H1 (cell line): ENCODE measurements at regions not wholly inside any gene's neighbourhood (a gene's known extent, or its start where the extent isn't known, plus 50 kb on each side); places are given as distances from the start of the nearest gene placed in this dataset.

Experiments used
- CTCF ChIA-PET: fragments of 300-600 bp; sonication (Branson Sonifier 250); formaldehyde crosslinking; loops from one replicate; lab custom pipeline; 2021; ENCODE audit not compliant: partially characterized antibody; lab: Charles Lee
- POLR2A ChIA-PET: fragments of 300-600 bp; sonication (Branson Sonifier 250); formaldehyde crosslinking; loops from one replicate; lab custom pipeline; 2021; ENCODE audit warnings: inconsistent platforms; ENCODE audit not compliant: partially characterized antibody; lab: Charles Lee
- DNase-seq, 2 experiments: peaks; one replicate each; pipeline versions ENCODE4 v3.0.0 to v3.0.0-alpha.2; 2010 to 2022; ENCODE audit warnings: low spot score in 2 of 2, low read depth in 1 of 2, mixed read lengths in 1 of 2
- FAIRE-seq: peaks from 2 replicates; lab custom pipeline; 2011; peaks lifted over from hg19 to GRCh38; lab: Jason Lieb, UNC
- H2AFZ ChIP-seq: 2 replicates; pipeline ENCODE4 v1.8.1; 2012; ENCODE audit warnings: low read length, inconsistent platforms
- H2AK5ac ChIP-seq: 2 replicates; pipeline ENCODE4 v1.6.1; 2013; ENCODE audit warnings: low read depth, low read length
- H2BK120ac ChIP-seq: replicated peaks from 2 replicates; pipeline ENCODE3; 2013; ENCODE audit warnings: low read depth, low read length, inconsistent platforms
- H2BK12ac ChIP-seq: 2 replicates; pipeline ENCODE4 v1.6.1; 2013; ENCODE audit warnings: low read depth, low read length
- H2BK15ac ChIP-seq: 2 replicates; pipeline ENCODE4 v1.6.1; 2013; ENCODE audit warnings: low read length
- H2BK20ac ChIP-seq: 2 replicates; pipeline ENCODE4 v1.6.1; 2013; ENCODE audit warnings: low read length
- H2BK5ac ChIP-seq: 2 replicates; pipeline ENCODE4 v1.6.1; 2013; ENCODE audit warnings: low read depth, low read length
- H3K14ac ChIP-seq: 2 replicates; pipeline ENCODE4 v1.6.1; 2013; ENCODE audit warnings: inconsistent platforms; ENCODE audit not compliant: insufficient read length
- H3K18ac ChIP-seq: 2 replicates; pipeline ENCODE4 v1.6.1; 2013; ENCODE audit warnings: low read length; ENCODE audit errors: extremely low read depth
- H3K23ac ChIP-seq: 2 replicates; pipeline ENCODE4 v1.6.1; 2013; ENCODE audit warnings: inconsistent platforms; ENCODE audit not compliant: insufficient read length
- H3K23me2 ChIP-seq: 2 replicates; pipeline ENCODE4 v1.6.1; 2013; ENCODE audit warnings: low read depth, low read length
- H3K27ac ChIP-seq: 2 replicates; pipeline ENCODE4 v1.6.1; 2011; ENCODE audit warnings: low read depth, low read length, inconsistent platforms
- H3K27me3 ChIP-seq, 4 experiments: replicated peaks in 1 of 4; 1 replicate in 1 of 4; 2 replicates in 3 of 4; pipeline versions ENCODE4 v1.6.1 to v1.8.1; 2011 to 2013; ENCODE audit warnings: low read length in 3 of 4, mild to moderate bottlenecking in 3 of 4, inconsistent platforms in 2 of 4, mixed read lengths in 2 of 4, moderate library complexity in 1 of 4; ENCODE audit not compliant: control insufficient read depth in 3 of 4, insufficient read depth in 3 of 4; ENCODE audit errors: extremely low read depth in 1 of 4
- H3K36me3 ChIP-seq, 4 experiments: 2 replicates each; pipeline versions ENCODE4 v1.6.1 to v1.8.1; 2011 to 2013; ENCODE audit warnings: mild to moderate bottlenecking in 4 of 4, low read length in 3 of 4, moderate library complexity in 2 of 4, control low read depth in 1 of 4, inconsistent platforms in 1 of 4; ENCODE audit not compliant: insufficient read depth in 4 of 4, control insufficient read depth in 2 of 4
- H3K4ac ChIP-seq: replicated peaks from 2 replicates; pipeline ENCODE3; 2013; ENCODE audit warnings: low read length, low read depth, mixed read lengths, inconsistent platforms; ENCODE audit not compliant: insufficient read length
- H3K4me1 ChIP-seq, 4 experiments: replicated peaks in 1 of 4; 1 replicate in 1 of 4; 2 replicates in 3 of 4; pipeline versions ENCODE4 v1.6.1 to v1.8.1; 2011 to 2013; ENCODE audit warnings: low read length in 3 of 4, inconsistent platforms in 2 of 4, mixed read lengths in 1 of 4; ENCODE audit not compliant: insufficient read depth in 4 of 4, control insufficient read depth in 3 of 4
- H3K4me2 ChIP-seq, 2 experiments: 2 replicates each; pipeline versions ENCODE4 v1.6.1 to v1.8.1; 2011 to 2013; ENCODE audit warnings: low read depth in 2 of 2, low read length in 2 of 2, control low read depth in 1 of 2, inconsistent platforms in 1 of 2, mild to moderate bottlenecking in 1 of 2; ENCODE audit not compliant: insufficient read depth in 1 of 2
- H3K4me3 ChIP-seq, 4 experiments: fragments of 200-600, 300-600 bp in 1 of 4; sonication (generic), shearing (Covaris generic), sonication (Bioruptor Twin) in 1 of 4; 2 replicates each; pipeline versions ENCODE4 v1.5.1 to v1.8.1; 2011 to 2016; ENCODE audit warnings: low read length in 4 of 4, low read depth in 3 of 4, control low read depth in 2 of 4, inconsistent platforms in 2 of 4, mild to moderate bottlenecking in 2 of 4, mixed read lengths in 1 of 4, moderate library complexity in 1 of 4; ENCODE audit not compliant: insufficient read depth in 2 of 4; ENCODE audit errors: extremely low read depth in 1 of 4
- H3K56ac ChIP-seq: replicated peaks from 2 replicates; pipeline ENCODE3; 2013; ENCODE audit warnings: low read depth, mild to moderate bottlenecking, mixed read lengths, low read length, inconsistent platforms; ENCODE audit not compliant: insufficient read length
- H3K79me1 ChIP-seq: 2 replicates; pipeline ENCODE4 v1.6.1; 2013; ENCODE audit warnings: low read depth, low read length, control low read depth
- H3K79me2 ChIP-seq, 2 experiments: 2 replicates each; pipeline versions ENCODE4 v1.6.1 to v1.8.1; 2012 to 2013; ENCODE audit warnings: low read length in 2 of 2, mild to moderate bottlenecking in 2 of 2, inconsistent platforms in 1 of 2; ENCODE audit not compliant: insufficient read depth in 2 of 2, control insufficient read depth in 1 of 2
- H3K9ac ChIP-seq, 4 experiments: replicated peaks in 1 of 4; 1 replicate in 1 of 4; 2 replicates in 3 of 4; pipeline versions ENCODE4 v1.6.1 to v1.8.1; 2011 to 2013; ENCODE audit warnings: low read depth in 3 of 4, low read length in 3 of 4, control low read depth in 2 of 4, mild to moderate bottlenecking in 2 of 4, moderate library complexity in 2 of 4, inconsistent platforms in 1 of 4; ENCODE audit errors: extremely low read depth in 1 of 4
- H3K9me3 ChIP-seq, 2 experiments: 2 replicates each; pipeline versions ENCODE4 v1.6.1 to v1.8.1; 2012 to 2013; ENCODE audit warnings: mild to moderate bottlenecking in 2 of 2, moderate library complexity in 2 of 2, control low read depth in 1 of 2, inconsistent platforms in 1 of 2, low read depth in 1 of 2, low read length in 1 of 2, mixed read lengths in 1 of 2; ENCODE audit not compliant: insufficient read depth in 2 of 2
- H4K20me1 ChIP-seq, 2 experiments: replicated peaks in 1 of 2; 2 replicates each; pipeline versions ENCODE3 to v1.8.1; 2011 to 2013; ENCODE audit warnings: inconsistent platforms in 2 of 2, low read length in 2 of 2, mild to moderate bottlenecking in 1 of 2; ENCODE audit not compliant: insufficient read depth in 2 of 2, control insufficient read depth in 1 of 2
- H4K5ac ChIP-seq: 2 replicates; pipeline ENCODE4 v1.6.1; 2013; ENCODE audit warnings: low read length, low read depth, mixed read lengths, inconsistent platforms; ENCODE audit not compliant: insufficient read length
- H4K8ac ChIP-seq: 2 replicates; pipeline ENCODE4 v1.8.0; 2013; ENCODE audit warnings: mild to moderate bottlenecking, moderate library complexity, low read length, inconsistent platforms; ENCODE audit not compliant: insufficient read depth; ENCODE audit errors: extremely low read depth
- H4K91ac ChIP-seq: replicated peaks from 2 replicates; pipeline ENCODE3; 2013; ENCODE audit warnings: low read length, mixed read lengths, inconsistent platforms; ENCODE audit not compliant: insufficient read length
- BACH1 ChIP-seq: IDR thresholded peaks from 2 replicates; pipeline ENCODE4 v1.6.1; 2012; ENCODE audit warnings: low read length, improper control_type of control experiment
- BRCA1 ChIP-seq: IDR thresholded peaks from 2 replicates; pipeline ENCODE4 v1.6.1; 2012; ENCODE audit warnings: low read depth, low read length, improper control_type of control experiment
- CREB1 ChIP-seq: IDR thresholded peaks from 2 replicates; pipeline ENCODE4 v1.6.1; 2012; ENCODE audit warnings: inconsistent platforms
- POLR2A ChIP-seq, 2 experiments: IDR thresholded peaks; 1 replicate in 1 of 2; 2 replicates in 1 of 2; pipeline ENCODE4 v1.6.1; 2011; ENCODE audit warnings: low read depth in 2 of 2, low read length in 2 of 2, mild to moderate bottlenecking in 2 of 2; ENCODE audit errors: control extremely low read depth in 1 of 2
- POU5F1 ChIP-seq: IDR thresholded peaks from 2 replicates; pipeline ENCODE4 v1.6.1; 2011; ENCODE audit warnings: low read depth, mild to moderate bottlenecking, low read length, moderate library complexity
- SP4 ChIP-seq: IDR thresholded peaks from 2 replicates; pipeline ENCODE4 v1.6.1; 2012; ENCODE audit warnings: low read length, inconsistent platforms
- ZNF274 ChIP-seq: IDR thresholded peaks from 2 replicates; pipeline ENCODE4 v1.7.0; 2012; ENCODE audit warnings: low read length, borderline replicate concordance; ENCODE audit errors: extremely low read depth
- WGBS, 2 experiments: shearing (Covaris generic) in 1 of 2; methylation state at CpG; one replicate each; pipeline versions ENCODE4 v1.1.6 to v1.1.7; 2013 to 2015; ENCODE audit warnings: low lambda C conversion rate in 2 of 2, mixed read lengths in 2 of 2, inconsistent platforms in 1 of 2, low coverage in 1 of 2, missing lambda C conversion rate in 1 of 2; ENCODE audit not compliant: insufficient replicate concordance in 2 of 2, insufficient coverage in 1 of 2, insufficient read length in 1 of 2; ENCODE audit errors: extremely low coverage in 1 of 2, missing lambda C conversion rate in 1 of 2; 5-methylcytosine and 5-hydroxymethylcytosine counted together

- no peak for DNase-seq
- WGBS, 2 experiments: 86% methylated on average over 4 of the region's 4 CpGs; no CpG with 5 or more reads in 1 of the 2 experiments
- H3K9me3 ChIP-seq: no peaks in the 10 kb centered on the region
- TF ChIP-seq BACH1 (no peak), CREB1 (no peak), POU5F1 (no peak), POLR2A (IDR thresholded peaks at IDR 0.05; ENCODE audit: control extremely low read depth in 1 of 2, low read depth in 2 of 2, low read length in 2 of 2) (no peak), BRCA1 (no peak), ZNF274 (no peak), SP4 (no peak)
Observed at GRCh38 chr12:97616946-97617345, 154.3 kb downstream of the RMST start.

More at GRCh38 chr12:97616946-97617345, 154.3 kb downstream of the RMST start:
- no peak overlapping the region for H3K27ac ChIP-seq
- no peak overlapping the region for H3K9ac ChIP-seq
- no peaks in the 10 kb centered on the region for H3K23me2 ChIP-seq
- H2BK20ac ChIP-seq: no peak overlapping the region
- no peak overlapping the region for H4K8ac ChIP-seq
- H2BK12ac ChIP-seq: no peak overlapping the region
- H2AFZ ChIP-seq: no peak overlapping the region
- H3K56ac ChIP-seq: no peak overlapping the region
- no peaks in the 10 kb centered on the region for H3K4me1 ChIP-seq
- H2BK5ac ChIP-seq: no peak overlapping the region
- H3K4me2 ChIP-seq: no peak overlapping the region
- H3K4me3 ChIP-seq: no peak overlapping the region
- H3K27me3 ChIP-seq: no peaks in the 10 kb centered on the region
- H3K79me2 ChIP-seq: no peaks in the 10 kb centered on the region
- POLR2A ChIA-PET: no interaction called here
- no peaks in the 10 kb centered on the region for H4K20me1 ChIP-seq
- no peak overlapping the region for H3K23ac ChIP-seq
- no peak overlapping the region for H4K5ac ChIP-seq
- H2BK120ac ChIP-seq: no peak overlapping the region
- no peak for FAIRE-seq
- H4K91ac ChIP-seq: no peak overlapping the region
- H3K79me1 ChIP-seq: no peaks in the 10 kb centered on the region
- no peaks in the 10 kb centered on the region for H3K36me3 ChIP-seq
- CTCF ChIA-PET: no interaction called here
- H2AK5ac ChIP-seq: no peak overlapping the region
- no peak overlapping the region for H2BK15ac ChIP-seq
- H3K14ac ChIP-seq: no peak overlapping the region
- H3K4ac ChIP-seq: no peak overlapping the region
- H3K18ac ChIP-seq: no peak overlapping the region
